CD4-positive, alpha-beta T cell treated with Interleukin-12 subunit alpha and Interleukin-12 subunit beta, for 1 hour (primary cell): ENCODE measurements at regions not wholly inside any gene's neighbourhood (a gene's known extent, or its start where the extent isn't known, plus 50 kb on each side); places are given as distances from the start of the nearest gene placed in this dataset.

Source experiments
- DNase-seq: peaks from one replicate; pipeline ENCODE4 v3.0.0-alpha.2; 2020

GRCh38 chrX:9196961-9197640 lies 163.2 kb upstream of the FAM9B start:
- DNase-seq = no peak

GRCh38 chrX:9204560-9204959 lies 170.6 kb upstream of the FAM9B start:
- DNase-seq = no peak

- DNase-seq = peak; percentile 4
Measured at GRCh38 chrX:9205599-9206223, 171.8 kb upstream of the FAM9B start.

GRCh38 chrX:9207142-9207541 lies 173.2 kb upstream of the FAM9B start:
- DNase-seq = no peak

GRCh38 chrX:9211269-9211668 lies 177.3 kb upstream of the FAM9B start:
- DNase-seq = no peak

GRCh38 chrX:9221781-9222180 lies 187.9 kb upstream of the FAM9B start:
- DNase-seq = no peak

- no peak for DNase-seq
Measured at GRCh38 chrX:9222299-9222698, 188.4 kb upstream of the FAM9B start.

- no peak for DNase-seq
Measured at GRCh38 chrX:9227276-9227675, 193.3 kb upstream of the FAM9B start.

GRCh38 chrX:9231491-9231890 lies 197.6 kb upstream of the FAM9B start:
- DNase-seq = no peak

DNA sequence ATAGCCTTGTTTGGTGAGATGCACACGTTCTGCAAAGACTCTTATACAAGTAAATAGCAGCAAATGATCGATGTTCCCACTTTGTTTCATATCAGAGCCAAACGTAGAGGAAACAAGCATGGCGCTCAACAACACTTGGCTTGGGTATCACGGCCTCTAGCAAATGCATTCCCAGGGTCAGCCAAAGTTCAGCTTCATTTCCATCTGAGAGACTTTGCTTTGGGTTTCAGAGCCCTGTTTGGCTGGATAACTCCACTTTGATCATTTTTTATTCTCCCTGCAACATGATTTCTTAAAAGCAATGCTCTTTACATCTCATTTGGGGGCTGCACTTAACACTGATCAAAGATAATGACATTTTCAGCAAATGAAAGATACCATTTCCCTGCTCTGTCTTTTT lies 199.2 kb upstream of the FAM9B start:
- DNase-seq = no peak

GRCh38 chrX:9234315-9234714 lies 200.4 kb upstream of the FAM9B start:
- DNase-seq = no peak

GRCh38 chrX:9235722-9236121 lies 201.8 kb upstream of the FAM9B start:
- DNase-seq = no peak

DNA sequence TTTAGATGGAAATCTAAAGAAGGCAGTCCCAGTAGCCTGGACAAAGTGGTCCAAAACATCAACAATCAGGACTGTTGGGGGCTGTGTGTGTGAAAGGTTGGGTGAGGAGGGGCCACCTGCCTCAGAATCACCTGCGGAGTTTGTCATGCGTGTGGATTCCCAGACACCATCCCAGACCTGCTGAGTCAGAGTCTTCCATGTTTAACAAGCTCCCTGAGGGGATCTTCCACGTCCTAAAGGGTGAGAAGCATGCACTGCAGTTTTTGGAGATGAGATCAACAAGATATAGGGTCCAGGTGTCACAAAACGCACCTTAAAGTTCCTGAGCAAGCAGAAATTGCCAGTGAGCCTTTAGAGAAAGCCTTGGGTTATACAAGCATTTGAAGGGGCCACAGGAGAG lies 207.0 kb upstream of the FAM9B start:
- DNase-seq = no peak

DNA sequence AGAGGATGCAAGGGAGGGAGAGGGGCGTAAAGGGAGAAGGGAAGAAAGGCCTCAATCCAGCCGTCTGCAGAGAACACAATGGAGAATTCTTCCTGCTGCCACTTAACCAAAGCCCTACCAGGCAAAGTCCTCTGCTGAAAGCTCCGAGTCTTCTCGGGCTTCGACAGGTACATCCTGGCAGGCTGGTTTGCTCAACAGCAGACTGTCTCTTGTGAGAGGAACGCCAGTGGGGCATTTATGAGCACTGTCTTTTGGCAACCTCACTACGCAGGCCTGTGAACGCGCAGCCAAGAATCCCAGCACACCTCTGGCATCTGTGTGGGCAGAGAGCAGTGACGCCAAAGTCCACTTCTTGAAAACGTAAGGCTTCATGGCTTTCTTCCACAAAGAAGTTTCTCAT lies 207.5 kb upstream of the FAM9B start:
- DNase-seq = no peak

DNA sequence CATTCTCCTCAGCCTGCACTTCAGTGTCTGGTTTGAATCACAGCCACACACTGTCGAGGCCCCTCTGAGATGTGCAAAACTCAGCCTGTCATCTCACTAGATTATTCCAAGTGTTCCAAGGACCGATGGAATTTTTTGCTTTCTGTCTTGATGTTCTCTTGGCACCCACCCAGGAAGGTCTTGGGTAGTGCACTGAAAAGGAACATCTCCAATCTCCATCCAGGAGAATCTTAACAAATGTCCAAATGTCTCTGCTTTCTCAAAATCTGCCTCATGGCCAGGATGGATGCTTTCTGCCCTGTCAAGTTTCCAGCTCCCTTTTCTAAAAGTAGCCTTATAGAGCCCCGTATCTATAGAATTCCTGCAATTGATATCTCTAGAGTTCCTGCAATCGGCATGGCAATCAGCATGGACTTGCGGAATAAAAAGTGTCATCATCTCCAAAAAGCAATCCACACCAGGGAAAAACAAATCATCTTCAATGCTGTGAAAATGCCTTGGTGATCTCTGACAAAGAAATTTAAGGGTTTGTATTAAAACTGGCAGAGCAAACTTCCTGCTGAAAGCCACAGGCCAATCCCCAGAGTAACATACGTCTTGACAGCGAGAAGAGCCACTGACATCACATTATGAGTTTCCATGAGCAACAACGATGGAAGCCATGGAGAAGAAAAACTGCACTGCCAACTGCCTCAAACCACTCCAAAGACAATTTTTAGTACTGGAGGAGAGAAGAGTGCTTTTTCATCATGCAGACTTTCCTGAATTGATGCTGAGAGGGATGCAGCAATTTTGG lies 215.3 kb upstream of the FAM9B start:
- no peak for DNase-seq

GRCh38 chrX:9252182-9252581 lies 212.7 kb upstream of the TBL1X start:
- DNase-seq = no peak

DNA sequence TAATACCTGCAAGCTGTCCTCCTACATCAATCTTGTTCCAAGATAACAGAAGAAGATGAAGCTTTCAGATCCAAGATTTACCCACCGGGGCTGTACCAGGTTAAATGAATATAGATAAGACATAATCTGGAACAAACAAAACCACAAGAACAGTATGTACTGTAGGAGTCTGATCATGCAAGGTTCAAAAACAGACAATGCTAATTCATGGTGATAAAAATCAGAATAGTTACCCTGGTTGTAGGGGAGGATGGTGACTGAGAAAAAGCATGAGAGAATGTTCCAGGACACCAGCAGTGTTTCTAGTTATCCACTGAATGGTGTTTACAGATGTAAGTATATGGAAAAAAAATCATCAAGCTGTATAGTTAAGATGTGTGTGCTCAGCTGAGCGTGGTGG lies 211.6 kb upstream of the TBL1X start:
- DNase-seq = no peak

GRCh38 chrX:9257718-9258420 lies 207.0 kb upstream of the TBL1X start:
- DNase-seq = no peak

DNA sequence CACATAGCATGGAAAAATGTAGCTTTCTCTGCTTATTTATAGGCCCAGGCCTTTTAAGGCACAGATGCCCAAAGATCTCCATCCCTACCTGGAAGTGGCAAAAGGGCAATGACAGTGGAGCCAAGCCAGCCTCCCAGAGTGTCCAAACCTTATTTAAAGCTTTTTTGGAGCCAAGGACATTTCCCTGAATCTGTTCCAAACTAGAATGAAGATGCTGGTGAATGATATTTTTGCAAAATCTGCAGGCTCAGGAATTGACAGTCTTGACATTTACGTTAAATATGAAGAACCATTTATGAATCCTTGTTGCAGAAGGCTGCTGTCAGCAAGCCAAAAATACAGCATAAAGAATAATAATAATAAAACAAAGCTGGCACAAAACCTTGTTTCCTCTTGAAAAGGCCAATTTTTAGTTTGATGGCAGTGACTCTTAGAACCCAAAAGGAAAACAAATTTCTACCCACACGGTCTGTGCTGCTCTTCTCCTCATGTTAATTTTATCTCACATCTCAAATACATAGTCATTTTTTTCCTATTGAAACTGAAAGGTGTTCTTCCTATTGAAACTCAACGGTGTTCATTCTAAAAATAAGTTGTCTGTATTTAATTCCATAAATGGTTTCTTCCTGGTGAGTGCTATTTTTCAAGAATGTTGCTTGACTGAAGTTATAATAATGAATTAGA lies 206.3 kb upstream of the TBL1X start:
- DNase-seq = no peak

DNA sequence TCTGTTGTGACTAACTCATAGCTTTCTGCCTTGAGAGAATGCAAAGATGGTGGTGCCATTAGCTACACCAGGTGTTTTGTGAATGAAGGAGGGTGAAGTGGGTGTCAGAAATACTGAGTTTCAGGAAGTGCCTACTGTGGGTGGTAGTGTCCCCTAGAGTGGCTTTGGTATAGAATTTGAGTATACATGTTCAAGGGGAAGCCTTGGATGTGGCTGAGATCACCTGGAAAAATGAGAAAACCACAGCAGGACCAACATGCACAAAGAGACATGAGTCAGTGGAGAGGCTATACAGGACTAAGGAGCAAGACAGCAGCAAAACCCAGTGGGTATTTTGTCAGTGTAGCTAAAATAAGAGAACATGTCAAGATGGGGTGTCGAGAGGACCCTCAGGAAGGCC lies 204.3 kb upstream of the TBL1X start:
- no peak for DNase-seq

DNA sequence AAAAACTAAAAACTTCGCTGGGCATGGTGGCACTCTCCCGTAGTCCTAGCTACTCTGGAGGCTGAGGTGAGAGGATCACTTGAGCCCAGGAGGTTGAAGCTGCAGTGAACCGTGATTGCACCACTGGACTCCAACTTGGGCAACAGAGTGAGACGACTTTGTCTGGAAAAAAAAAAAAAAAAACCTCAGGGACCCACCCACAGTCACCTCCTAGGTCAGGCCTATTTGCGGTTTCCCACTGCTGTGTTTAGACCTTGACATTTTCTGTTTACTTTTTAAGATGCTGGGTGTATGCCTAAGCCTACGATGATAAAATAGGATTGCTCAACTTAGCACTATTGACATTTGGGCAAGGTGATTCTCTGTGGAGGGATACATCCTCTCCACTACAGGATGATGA lies 197.4 kb upstream of the TBL1X start:
- DNase-seq = no peak

DNA sequence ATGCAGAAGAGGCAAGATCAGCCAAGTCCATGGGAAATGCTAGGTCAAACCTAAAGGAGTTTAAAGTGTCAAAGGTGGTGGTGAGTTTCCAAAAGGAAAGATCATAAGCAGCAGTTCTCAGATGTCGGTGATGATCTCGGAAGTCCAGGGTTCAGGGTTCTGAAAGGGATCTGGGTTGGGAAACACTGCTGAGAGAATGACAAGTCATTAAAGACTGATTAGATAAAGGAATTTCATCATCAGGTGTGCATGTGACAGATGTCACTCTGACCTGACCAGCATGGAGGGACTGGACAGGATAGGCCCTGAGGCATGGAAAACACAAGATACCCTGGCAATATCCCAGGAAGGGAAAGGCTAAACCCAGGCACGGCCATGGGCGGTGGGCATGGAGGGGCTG lies 195.7 kb upstream of the TBL1X start:
- DNase-seq = no peak
